H1 (cell line): ENCODE measurements at regions not wholly inside any gene's neighbourhood (a gene's known extent, or its start where the extent isn't known, plus 50 kb on each side); places are given as distances from the start of the nearest gene placed in this dataset.

Experiments
- TF ChIP-seq, protein P1 (sequence below): fragments of 300-600 bp; sonication (generic); IDR thresholded peaks from 2 replicates; pipeline ENCODE4 v1.7.1; 2012; ENCODE audit warnings: low read length, moderate library complexity, mild to moderate bottlenecking, inconsistent platforms; ENCODE audit not compliant: insufficient replicate concordance

DNA sequence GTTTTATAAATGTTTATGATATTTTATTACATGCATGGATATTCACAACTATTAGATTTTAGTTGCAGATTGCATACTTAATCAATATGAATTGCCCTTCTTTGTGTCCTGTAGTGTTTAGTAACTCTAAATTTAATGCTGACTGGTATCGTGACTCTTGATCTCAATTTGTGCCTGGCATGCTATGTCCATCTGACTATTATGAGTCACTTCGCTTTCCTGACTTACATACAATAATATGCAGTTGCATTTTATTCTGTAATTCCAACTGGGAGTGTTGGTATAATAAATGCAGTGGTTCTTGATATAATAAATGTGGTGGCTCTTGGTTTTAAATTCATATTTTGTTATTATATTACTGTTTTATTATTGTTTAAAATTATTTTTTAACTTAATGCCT is 277.5 kb downstream of the LIG4 start (continued):
- TF ChIP-seq, protein P1, sequence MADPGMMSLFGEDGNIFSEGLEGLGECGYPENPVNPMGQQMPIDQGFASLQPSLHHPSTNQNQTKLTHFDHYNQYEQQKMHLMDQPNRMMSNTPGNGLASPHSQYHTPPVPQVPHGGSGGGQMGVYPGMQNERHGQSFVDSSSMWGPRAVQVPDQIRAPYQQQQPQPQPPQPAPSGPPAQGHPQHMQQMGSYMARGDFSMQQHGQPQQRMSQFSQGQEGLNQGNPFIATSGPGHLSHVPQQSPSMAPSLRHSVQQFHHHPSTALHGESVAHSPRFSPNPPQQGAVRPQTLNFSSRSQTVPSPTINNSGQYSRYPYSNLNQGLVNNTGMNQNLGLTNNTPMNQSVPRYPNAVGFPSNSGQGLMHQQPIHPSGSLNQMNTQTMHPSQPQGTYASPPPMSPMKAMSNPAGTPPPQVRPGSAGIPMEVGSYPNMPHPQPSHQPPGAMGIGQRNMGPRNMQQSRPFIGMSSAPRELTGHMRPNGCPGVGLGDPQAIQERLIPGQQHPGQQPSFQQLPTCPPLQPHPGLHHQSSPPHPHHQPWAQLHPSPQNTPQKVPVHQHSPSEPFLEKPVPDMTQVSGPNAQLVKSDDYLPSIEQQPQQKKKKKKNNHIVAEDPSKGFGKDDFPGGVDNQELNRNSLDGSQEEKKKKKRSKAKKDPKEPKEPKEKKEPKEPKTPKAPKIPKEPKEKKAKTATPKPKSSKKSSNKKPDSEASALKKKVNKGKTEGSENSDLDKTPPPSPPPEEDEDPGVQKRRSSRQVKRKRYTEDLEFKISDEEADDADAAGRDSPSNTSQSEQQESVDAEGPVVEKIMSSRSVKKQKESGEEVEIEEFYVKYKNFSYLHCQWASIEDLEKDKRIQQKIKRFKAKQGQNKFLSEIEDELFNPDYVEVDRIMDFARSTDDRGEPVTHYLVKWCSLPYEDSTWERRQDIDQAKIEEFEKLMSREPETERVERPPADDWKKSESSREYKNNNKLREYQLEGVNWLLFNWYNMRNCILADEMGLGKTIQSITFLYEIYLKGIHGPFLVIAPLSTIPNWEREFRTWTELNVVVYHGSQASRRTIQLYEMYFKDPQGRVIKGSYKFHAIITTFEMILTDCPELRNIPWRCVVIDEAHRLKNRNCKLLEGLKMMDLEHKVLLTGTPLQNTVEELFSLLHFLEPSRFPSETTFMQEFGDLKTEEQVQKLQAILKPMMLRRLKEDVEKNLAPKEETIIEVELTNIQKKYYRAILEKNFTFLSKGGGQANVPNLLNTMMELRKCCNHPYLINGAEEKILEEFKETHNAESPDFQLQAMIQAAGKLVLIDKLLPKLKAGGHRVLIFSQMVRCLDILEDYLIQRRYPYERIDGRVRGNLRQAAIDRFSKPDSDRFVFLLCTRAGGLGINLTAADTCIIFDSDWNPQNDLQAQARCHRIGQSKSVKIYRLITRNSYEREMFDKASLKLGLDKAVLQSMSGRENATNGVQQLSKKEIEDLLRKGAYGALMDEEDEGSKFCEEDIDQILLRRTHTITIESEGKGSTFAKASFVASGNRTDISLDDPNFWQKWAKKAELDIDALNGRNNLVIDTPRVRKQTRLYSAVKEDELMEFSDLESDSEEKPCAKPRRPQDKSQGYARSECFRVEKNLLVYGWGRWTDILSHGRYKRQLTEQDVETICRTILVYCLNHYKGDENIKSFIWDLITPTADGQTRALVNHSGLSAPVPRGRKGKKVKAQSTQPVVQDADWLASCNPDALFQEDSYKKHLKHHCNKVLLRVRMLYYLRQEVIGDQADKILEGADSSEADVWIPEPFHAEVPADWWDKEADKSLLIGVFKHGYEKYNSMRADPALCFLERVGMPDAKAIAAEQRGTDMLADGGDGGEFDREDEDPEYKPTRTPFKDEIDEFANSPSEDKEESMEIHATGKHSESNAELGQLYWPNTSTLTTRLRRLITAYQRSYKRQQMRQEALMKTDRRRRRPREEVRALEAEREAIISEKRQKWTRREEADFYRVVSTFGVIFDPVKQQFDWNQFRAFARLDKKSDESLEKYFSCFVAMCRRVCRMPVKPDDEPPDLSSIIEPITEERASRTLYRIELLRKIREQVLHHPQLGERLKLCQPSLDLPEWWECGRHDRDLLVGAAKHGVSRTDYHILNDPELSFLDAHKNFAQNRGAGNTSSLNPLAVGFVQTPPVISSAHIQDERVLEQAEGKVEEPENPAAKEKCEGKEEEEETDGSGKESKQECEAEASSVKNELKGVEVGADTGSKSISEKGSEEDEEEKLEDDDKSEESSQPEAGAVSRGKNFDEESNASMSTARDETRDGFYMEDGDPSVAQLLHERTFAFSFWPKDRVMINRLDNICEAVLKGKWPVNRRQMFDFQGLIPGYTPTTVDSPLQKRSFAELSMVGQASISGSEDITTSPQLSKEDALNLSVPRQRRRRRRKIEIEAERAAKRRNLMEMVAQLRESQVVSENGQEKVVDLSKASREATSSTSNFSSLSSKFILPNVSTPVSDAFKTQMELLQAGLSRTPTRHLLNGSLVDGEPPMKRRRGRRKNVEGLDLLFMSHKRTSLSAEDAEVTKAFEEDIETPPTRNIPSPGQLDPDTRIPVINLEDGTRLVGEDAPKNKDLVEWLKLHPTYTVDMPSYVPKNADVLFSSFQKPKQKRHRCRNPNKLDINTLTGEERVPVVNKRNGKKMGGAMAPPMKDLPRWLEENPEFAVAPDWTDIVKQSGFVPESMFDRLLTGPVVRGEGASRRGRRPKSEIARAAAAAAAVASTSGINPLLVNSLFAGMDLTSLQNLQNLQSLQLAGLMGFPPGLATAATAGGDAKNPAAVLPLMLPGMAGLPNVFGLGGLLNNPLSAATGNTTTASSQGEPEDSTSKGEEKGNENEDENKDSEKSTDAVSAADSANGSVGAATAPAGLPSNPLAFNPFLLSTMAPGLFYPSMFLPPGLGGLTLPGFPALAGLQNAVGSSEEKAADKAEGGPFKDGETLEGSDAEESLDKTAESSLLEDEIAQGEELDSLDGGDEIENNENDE = no peak
